PC-3 (cell line): ENCODE measurements at regions not wholly inside any gene's neighbourhood (a gene's known extent, or its start where the extent isn't known, plus 50 kb on each side); places are given as distances from the start of the nearest gene placed in this dataset.

Source experiments
- EZH2 ChIP-seq: fragments of 300-600 bp; sonication (generic); IDR thresholded peaks from one replicate; pipeline ENCODE4 v1.6.1; 2017; ENCODE audit warnings: antibody characterized with exemption, mild to moderate bottlenecking, low read length; ENCODE audit not compliant: unreplicated experiment
- EZH2phosphoT487 ChIP-seq: fragments of 300-600 bp; sonication (generic); IDR thresholded peaks from 2 replicates; pipeline ENCODE4 v1.6.1; 2018; ENCODE audit warnings: mild to moderate bottlenecking, antibody characterized with exemption, low read length, borderline replicate concordance
- TF ChIP-seq, protein P1 (sequence below): fragments of 300-600 bp; sonication (generic); conservative IDR thresholded peaks from 2 replicates; pipeline ENCODE4 v1.5.1; 2017; ENCODE audit warnings: antibody characterized with exemption, low read depth, mild to moderate bottlenecking, low read length

- TF ChIP-seq, protein P1, sequence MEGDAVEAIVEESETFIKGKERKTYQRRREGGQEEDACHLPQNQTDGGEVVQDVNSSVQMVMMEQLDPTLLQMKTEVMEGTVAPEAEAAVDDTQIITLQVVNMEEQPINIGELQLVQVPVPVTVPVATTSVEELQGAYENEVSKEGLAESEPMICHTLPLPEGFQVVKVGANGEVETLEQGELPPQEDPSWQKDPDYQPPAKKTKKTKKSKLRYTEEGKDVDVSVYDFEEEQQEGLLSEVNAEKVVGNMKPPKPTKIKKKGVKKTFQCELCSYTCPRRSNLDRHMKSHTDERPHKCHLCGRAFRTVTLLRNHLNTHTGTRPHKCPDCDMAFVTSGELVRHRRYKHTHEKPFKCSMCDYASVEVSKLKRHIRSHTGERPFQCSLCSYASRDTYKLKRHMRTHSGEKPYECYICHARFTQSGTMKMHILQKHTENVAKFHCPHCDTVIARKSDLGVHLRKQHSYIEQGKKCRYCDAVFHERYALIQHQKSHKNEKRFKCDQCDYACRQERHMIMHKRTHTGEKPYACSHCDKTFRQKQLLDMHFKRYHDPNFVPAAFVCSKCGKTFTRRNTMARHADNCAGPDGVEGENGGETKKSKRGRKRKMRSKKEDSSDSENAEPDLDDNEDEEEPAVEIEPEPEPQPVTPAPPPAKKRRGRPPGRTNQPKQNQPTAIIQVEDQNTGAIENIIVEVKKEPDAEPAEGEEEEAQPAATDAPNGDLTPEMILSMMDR = no peak
- TF ChIP-seq EZH2 (no peak), EZH2phosphoT487 (no peak)
Measured at GRCh38 chr5:114660791-114661190, 298.9 kb downstream of the KCNN2 start.
